GM12878 (cell line): ENCODE measurements at regions not wholly inside any gene's neighbourhood (a gene's known extent, or its start where the extent isn't known, plus 50 kb on each side); places are given as distances from the start of the nearest gene placed in this dataset.

Source experiments
- ATAC-seq: fragments of 200-7000 bp; cut with Tn5 transposase; 3 replicates; pipeline ENCODE4 v1.9.1; 2020; ENCODE audit warnings: mild to moderate bottlenecking, moderate library complexity
- BruUV-seq: library from RNA; stranded (reverse); fragments of 400-500 nt; replicated peaks from 2 replicates; lab custom pipeline; 2021; lab: Mats Ljungman, UMichigan
- CTCF ChIA-PET: fragments of 300-600 bp; sonication (Branson Sonifier 250); formaldehyde crosslinking; extraction: SDS; loops from one replicate; lab custom pipeline; 2021; ENCODE audit warnings: inconsistent platforms; lab: Yijun Ruan, JAX
- POLR2A ChIA-PET: fragments of 350-600 bp; formaldehyde crosslinking; extraction: SDS; loops from one replicate; lab custom pipeline; 2021; ENCODE audit warnings: inconsistent platforms; lab: Charles Lee
- RAD21 ChIA-PET: fragments of 300-600 bp; sonication (Branson Sonifier 250); formaldehyde crosslinking; loops from one replicate; lab custom pipeline; 2023; ENCODE audit warnings: antibody characterized with exemption; ENCODE audit not compliant: unreplicated experiment; lab: Charles Lee
- SMC1A ChIA-PET: fragments of 300-600 bp; sonication (Branson Sonifier 250); formaldehyde crosslinking; loops from one replicate; lab custom pipeline; 2023; ENCODE audit not compliant: unreplicated experiment, uncharacterized antibody; lab: Charles Lee
- DNase-seq: peaks from one replicate; pipeline ENCODE4 v3.0.0-alpha.2; 2011; ENCODE audit warnings: low read depth, low spot score
- FAIRE-seq: peaks from 3 replicates; lab custom pipeline; 2011; peaks lifted over from hg19 to GRCh38; lab: Jason Lieb, UNC
- H2AFZ ChIP-seq: 2 replicates; pipeline ENCODE4 v1.6.0; 2011; ENCODE audit warnings: low read depth, low read length, control low read depth; ENCODE audit not compliant: control insufficient read depth
- H3K27ac ChIP-seq: 2 replicates; pipeline ENCODE4 v1.5.1; 2011; ENCODE audit warnings: control low read depth; ENCODE audit not compliant: control insufficient read depth, insufficient read depth
- H3K27me3 ChIP-seq, 2 experiments: replicated peaks in 1 of 2; 2 replicates each; pipeline versions ENCODE4 v1.6.0 to v1.6.1; 2011; ENCODE audit warnings: low read length in 1 of 2; ENCODE audit not compliant: control insufficient read depth in 2 of 2, insufficient read depth in 2 of 2
- H3K36me3 ChIP-seq, 2 experiments: 2 replicates each; pipeline ENCODE4 v1.5.1; 2011; ENCODE audit warnings: low read length in 1 of 2; ENCODE audit not compliant: control insufficient read depth in 2 of 2, insufficient read depth in 2 of 2
- H3K4me1 ChIP-seq: 2 replicates; pipeline ENCODE4 v1.6.1; 2011; ENCODE audit warnings: mild to moderate bottlenecking, low read length, moderate library complexity, mixed read lengths; ENCODE audit not compliant: control insufficient read depth, insufficient read depth
- H3K4me2 ChIP-seq: 2 replicates; pipeline ENCODE4 v1.6.0; 2011; ENCODE audit warnings: control low read depth; ENCODE audit not compliant: control insufficient read depth, insufficient read depth
- H3K4me3 ChIP-seq: fragments of 200-600 bp; sonication (generic); 2 replicates; pipeline ENCODE4 v1.5.1; 2016
- H3K79me2 ChIP-seq: 2 replicates; pipeline ENCODE4 v1.6.0; 2011; ENCODE audit warnings: low read length; ENCODE audit not compliant: control insufficient read depth, insufficient read depth
- H3K9ac ChIP-seq: 2 replicates; pipeline ENCODE4 v1.8.0; 2011; ENCODE audit warnings: low read length, control low read depth, mixed read lengths; ENCODE audit not compliant: control insufficient read depth, insufficient read depth
- H3K9me3 ChIP-seq: replicated peaks from 3 replicates; pipeline ENCODE4 v1.5.1; 2011; ENCODE audit warnings: mild to moderate bottlenecking, low read length; ENCODE audit not compliant: control insufficient read depth, insufficient read depth
- H4K20me1 ChIP-seq: 2 replicates; pipeline ENCODE4 v1.6.0; 2011; ENCODE audit not compliant: control insufficient read depth, insufficient read depth
- ATF2 ChIP-seq: IDR thresholded peaks from 2 replicates; pipeline ENCODE4 v1.6.1; 2012; ENCODE audit warnings: low read length, inconsistent platforms
- CBX5 ChIP-seq: sonication (generic); IDR thresholded peaks from 2 replicates; pipeline ENCODE4 v1.6.1; 2016; ENCODE audit warnings: low read depth, moderate library complexity, mild to moderate bottlenecking, inconsistent platforms
- EP300 ChIP-seq, 2 experiments: fragments of 150-350 bp in 1 of 2; IDR thresholded peaks; 2 replicates each; pipeline ENCODE4 v1.6.1; 2011 to 2012; ENCODE audit warnings: low read depth in 2 of 2, low read length in 2 of 2, borderline replicate concordance in 1 of 2, improper control_type of control experiment in 1 of 2, inconsistent platforms in 1 of 2; ENCODE audit not compliant: control insufficient read depth in 1 of 2
- MTA3 ChIP-seq: IDR thresholded peaks from 2 replicates; pipeline ENCODE4 v1.6.1; 2012; ENCODE audit warnings: low read length, inconsistent platforms, borderline replicate concordance
- PAX5 ChIP-seq: IDR thresholded peaks from 2 replicates; pipeline ENCODE4 v1.6.1; 2011; ENCODE audit warnings: low read depth, low read length, borderline replicate concordance
- POLR2AphosphoS2 ChIP-seq: IDR thresholded peaks from 2 replicates; pipeline ENCODE4 v1.6.1; 2011; ENCODE audit warnings: low read depth, mild to moderate bottlenecking, low read length, improper control_type of control experiment, moderate library complexity
- RAD51 ChIP-seq: fragments of 450-650 bp; IDR thresholded peaks from 2 replicates; pipeline ENCODE4 v1.6.1; 2016; ENCODE audit warnings: moderate library complexity, mild to moderate bottlenecking, inconsistent platforms
- RUNX3 ChIP-seq: IDR thresholded peaks from 2 replicates; pipeline ENCODE4 v1.6.1; 2012; ENCODE audit warnings: low read length, inconsistent platforms
- SIN3A ChIP-seq: IDR thresholded peaks from 2 replicates; pipeline ENCODE4 v1.6.1; 2012; ENCODE audit warnings: low read depth, low read length, improper control_type of control experiment
- SKIL ChIP-seq: fragments of 450-650 bp; IDR thresholded peaks from 2 replicates; pipeline ENCODE4 v1.6.1; 2017; ENCODE audit warnings: mild to moderate bottlenecking, low read depth, inconsistent platforms; ENCODE audit not compliant: poor library complexity, severe bottlenecking
- WGBS: methylation state at CpG from one replicate; pipeline ENCODE4 v1.1.6; 2016; ENCODE audit warnings: low lambda C conversion rate; ENCODE audit not compliant: insufficient replicate concordance, insufficient coverage; ENCODE audit errors: missing lambda C conversion rate; 5-methylcytosine and 5-hydroxymethylcytosine counted together
- in situ Hi-C: fragments of 300-500 bp; cut with MboI; formaldehyde crosslinking; loops from 9 replicates; pipeline ENCODE4 v1.14.3; 2018; ENCODE audit warnings: mixed read lengths
- intact Hi-C: fragments of 100-400 bp; cut with micrococcal nuclease; formaldehyde crosslinking; loops from one replicate; pipeline ENCODE4 v1.14.2; 2022; ENCODE audit not compliant: unreplicated experiment
- TF ChIP-seq, protein P1 (sequence below): fragments of 450-650 bp; formaldehyde crosslinking; IDR thresholded peaks from 2 replicates; pipeline ENCODE4 v1.5.0; 2022; ENCODE audit warnings: mild to moderate bottlenecking, missing genetic modification characterization
- TF ChIP-seq, protein P2 (sequence below): IDR thresholded peaks from 2 replicates; pipeline ENCODE4 v1.6.1; 2011; ENCODE audit warnings: borderline replicate concordance, low read depth, mild to moderate bottlenecking, moderate library complexity, low read length; ENCODE audit not compliant: insufficient read depth, poor library complexity, severe bottlenecking

GRCh38 chr20:10133532-10133931, 85.1 kb upstream of the SNAP25 start:
- no TSS peak for BruUV-seq
- intact Hi-C loops, result no loop called here

More at GRCh38 chr20:10133532-10133931, 85.1 kb upstream of the SNAP25 start:
- CTCF ChIA-PET, result interaction anchor here (0.6 kb wide), 1 partner anchor 24 kb away, joined by 3 read pairs; no protein-coding TSS in a partner anchor
- RAD21 ChIA-PET, result no interaction called here
- no peak overlapping the region for H3K9ac ChIP-seq
- no peak overlapping the region for H2AFZ ChIP-seq
- H3K9me3 ChIP-seq, result no peaks in the 10 kb centered on the region
- FAIRE-seq, result no peak
- ATAC-seq, result no peak
- POLR2A ChIA-PET, result no interaction called here
- TF ChIP-seq PAX5, result no peak
- no peak for TF ChIP-seq ATF2
- TF ChIP-seq SKIL, result no peak
- TF ChIP-seq SIN3A, result no peak
- TF ChIP-seq, protein P1, sequence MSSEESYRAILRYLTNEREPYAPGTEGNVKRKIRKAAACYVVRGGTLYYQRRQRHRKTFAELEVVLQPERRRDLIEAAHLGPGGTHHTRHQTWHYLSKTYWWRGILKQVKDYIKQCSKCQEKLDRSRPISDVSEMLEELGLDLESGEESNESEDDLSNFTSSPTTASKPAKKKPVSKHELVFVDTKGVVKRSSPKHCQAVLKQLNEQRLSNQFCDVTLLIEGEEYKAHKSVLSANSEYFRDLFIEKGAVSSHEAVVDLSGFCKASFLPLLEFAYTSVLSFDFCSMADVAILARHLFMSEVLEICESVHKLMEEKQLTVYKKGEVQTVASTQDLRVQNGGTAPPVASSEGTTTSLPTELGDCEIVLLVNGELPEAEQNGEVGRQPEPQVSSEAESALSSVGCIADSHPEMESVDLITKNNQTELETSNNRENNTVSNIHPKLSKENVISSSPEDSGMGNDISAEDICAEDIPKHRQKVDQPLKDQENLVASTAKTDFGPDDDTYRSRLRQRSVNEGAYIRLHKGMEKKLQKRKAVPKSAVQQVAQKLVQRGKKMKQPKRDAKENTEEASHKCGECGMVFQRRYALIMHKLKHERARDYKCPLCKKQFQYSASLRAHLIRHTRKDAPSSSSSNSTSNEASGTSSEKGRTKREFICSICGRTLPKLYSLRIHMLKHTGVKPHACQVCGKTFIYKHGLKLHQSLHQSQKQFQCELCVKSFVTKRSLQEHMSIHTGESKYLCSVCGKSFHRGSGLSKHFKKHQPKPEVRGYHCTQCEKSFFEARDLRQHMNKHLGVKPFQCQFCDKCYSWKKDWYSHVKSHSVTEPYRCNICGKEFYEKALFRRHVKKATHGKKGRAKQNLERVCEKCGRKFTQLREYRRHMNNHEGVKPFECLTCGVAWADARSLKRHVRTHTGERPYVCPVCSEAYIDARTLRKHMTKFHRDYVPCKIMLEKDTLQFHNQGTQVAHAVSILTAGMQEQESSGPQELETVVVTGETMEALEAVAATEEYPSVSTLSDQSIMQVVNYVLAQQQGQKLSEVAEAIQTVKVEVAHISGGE (CRISPR knock-in tag), result no peak
- TF ChIP-seq MTA3, result no peak
- no peak for TF ChIP-seq EP300 (IDR thresholded peaks at IDR 0.05; ENCODE audit: borderline replicate concordance in 1 of 2, control insufficient read depth in 1 of 2, low read depth in 2 of 2, low read length in 2 of 2)
- TF ChIP-seq, protein P2, sequence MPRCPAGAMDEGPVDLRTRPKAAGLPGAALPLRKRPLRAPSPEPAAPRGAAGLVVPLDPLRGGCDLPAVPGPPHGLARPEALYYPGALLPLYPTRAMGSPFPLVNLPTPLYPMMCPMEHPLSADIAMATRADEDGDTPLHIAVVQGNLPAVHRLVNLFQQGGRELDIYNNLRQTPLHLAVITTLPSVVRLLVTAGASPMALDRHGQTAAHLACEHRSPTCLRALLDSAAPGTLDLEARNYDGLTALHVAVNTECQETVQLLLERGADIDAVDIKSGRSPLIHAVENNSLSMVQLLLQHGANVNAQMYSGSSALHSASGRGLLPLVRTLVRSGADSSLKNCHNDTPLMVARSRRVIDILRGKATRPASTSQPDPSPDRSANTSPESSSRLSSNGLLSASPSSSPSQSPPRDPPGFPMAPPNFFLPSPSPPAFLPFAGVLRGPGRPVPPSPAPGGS, result no peak
- TF ChIP-seq RUNX3, result no peak
- TF ChIP-seq POLR2AphosphoS2, result no peak
- TF ChIP-seq RAD51, result no peak
- TF ChIP-seq CBX5, result no peak
- no peaks in the 10 kb centered on the region for H4K20me1 ChIP-seq
- H3K79me2 ChIP-seq, result no peaks in the 10 kb centered on the region
- SMC1A ChIA-PET, result no interaction called here
- no peak overlapping the region for H3K27ac ChIP-seq
- in situ Hi-C loops, result no loop called here
- H3K4me2 ChIP-seq, result no peak overlapping the region
- 14% methylated on average over 4 of the region's 4 CpGs for WGBS
- H3K4me3 ChIP-seq, result no peak overlapping the region
- H3K36me3 ChIP-seq, result no peaks in the 10 kb centered on the region
- H3K27me3 ChIP-seq, result no peaks in the 10 kb centered on the region; a peak in 1 of 4 replicates
- no peak for DNase-seq
- no peaks in the 10 kb centered on the region for H3K4me1 ChIP-seq
